NK-92 treated with Interleukin-12 subunit alpha and Interleukin-12 subunit beta, amount 100 ng/mL, for 24 hours (cell line): ENCODE measurements at regions not wholly inside any gene's neighbourhood (a gene's known extent, or its start where the extent isn't known, plus 50 kb on each side); places are given as distances from the start of the nearest gene placed in this dataset.

ENCODE experiments used
- DNase-seq: peaks from one replicate; lab custom pipeline; 2025; lab: John Stamatoyannopoulos, UW

DNA sequence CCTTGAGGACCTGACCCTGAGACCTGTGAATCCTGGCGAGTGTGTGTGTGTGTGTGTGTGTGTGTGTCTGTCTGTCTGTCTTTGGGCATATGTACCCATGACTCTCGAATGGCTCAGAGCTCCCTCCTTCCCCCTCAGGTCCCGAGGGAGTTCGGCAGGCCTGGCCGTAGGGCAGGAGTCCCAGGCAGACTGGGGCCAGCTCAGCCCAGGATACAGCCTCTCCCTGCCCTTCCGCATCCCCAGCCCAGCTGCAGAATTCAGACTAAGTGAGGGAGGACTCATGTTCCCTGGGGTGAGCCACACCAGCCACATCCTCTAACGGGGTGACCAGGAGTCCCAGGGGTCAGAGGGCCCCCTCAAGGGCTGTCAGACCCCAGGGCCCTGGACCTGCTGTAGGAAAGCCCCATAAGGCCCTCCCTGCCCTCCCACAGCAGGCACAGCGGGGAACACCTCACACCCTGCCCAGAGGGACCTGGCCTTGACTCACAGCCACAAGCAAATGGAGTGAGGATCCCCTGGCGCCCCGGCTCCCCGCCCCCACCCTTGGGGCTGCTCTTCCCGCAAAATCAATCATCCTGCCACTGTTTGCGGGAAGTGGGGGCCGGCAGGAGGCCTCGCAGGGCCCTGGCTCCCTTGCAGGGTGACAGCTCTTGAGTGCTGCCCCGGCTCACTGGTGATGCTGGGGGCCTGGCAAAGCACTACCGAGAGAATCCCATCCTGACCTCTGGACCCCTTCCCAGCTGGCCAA, 101.7 kb upstream of the CASZ1 start:
- DNase-seq: no peak

DNA sequence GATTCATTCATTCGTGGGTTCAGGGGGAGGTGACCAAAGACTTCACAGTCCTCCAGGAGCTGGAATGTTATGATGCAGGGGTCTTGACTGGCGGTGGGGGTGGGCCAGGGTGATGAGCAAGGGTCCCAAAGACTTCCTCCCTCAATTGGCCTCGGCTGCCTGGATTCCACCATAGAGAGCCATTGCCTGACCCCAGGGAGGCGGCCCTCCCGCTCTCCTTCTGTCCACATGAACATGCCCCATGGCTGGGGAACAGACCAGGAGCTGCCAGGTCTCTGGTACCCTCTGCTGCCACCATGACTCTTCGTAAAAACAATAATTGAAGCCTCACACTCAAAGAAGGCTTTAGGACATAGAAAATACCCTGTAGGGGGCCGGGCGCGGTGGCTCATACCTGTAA, 102.5 kb upstream of the CASZ1 start:
- no peak for DNase-seq

DNA sequence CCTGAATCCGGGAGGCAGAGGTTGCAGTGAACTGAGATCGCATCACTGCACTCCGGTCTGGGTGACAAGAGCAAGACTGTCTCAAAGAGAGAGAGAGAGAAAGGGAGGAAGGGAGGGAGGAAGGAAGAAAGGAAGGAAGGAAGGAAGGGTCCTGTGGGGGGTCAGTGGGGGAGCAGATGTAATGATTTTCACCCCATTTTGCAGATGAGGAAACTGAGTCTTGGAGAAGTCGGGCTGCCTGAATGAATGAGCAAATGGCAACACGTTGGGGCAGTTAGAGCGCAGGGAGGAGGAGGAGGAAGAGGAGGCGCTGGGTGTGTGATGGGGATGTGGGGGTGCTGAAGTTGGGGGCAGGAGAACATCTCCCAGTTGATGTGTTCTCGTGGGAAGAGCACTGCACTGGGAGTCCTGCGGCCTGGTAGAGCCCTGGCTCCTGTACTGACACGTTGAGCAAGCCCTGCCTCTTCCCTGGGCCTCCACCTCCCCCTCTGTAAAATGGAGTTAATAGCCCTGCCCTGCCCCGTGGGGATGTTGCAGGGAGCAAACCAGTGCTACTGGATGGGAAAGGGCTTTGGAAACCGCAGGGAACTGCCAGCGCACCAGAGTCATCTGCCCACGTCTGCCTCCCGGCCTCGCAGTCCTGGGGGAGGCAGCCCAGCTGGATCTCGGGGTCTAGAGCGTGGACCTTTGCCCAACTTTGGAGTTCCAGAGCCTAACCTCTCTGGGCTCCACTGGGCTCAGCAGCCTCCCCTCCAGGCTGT, 103.2 kb upstream of the CASZ1 start:
- no peak for DNase-seq

DNA sequence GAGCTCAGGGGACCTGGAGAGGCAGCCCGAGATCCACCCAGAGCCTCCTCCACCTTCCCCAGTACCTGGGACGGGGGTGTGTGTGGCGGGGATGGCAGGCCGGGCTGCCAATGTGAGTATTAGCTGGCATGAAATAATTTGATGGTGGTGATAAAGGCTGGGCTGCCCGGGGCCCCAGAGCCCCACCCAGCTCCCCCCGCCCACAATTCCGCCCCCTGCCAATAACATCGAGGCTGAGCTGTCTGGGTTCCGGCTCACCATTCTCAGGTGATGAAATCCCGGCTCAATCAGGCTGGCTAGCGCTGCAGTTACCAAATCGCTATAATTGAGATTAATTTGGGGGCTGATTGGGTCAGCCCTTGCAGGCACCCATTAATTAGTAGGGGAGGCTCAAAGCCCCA, 103.8 kb upstream of the CASZ1 start:
- no peak for DNase-seq

GRCh38 chr1:10900691-10901090, 104.2 kb upstream of the CASZ1 start:
- DNase-seq: no peak

- no peak for DNase-seq
Measured at GRCh38 chr1:10901091-10901890, 104.8 kb upstream of the CASZ1 start.

- DNase-seq: no peak
Measured at GRCh38 chr1:10901891-10902805, 105.7 kb upstream of the CASZ1 start.

- DNase-seq: no peak
Measured at GRCh38 chr1:10903421-10903820, 107.0 kb upstream of the CASZ1 start.

DNA sequence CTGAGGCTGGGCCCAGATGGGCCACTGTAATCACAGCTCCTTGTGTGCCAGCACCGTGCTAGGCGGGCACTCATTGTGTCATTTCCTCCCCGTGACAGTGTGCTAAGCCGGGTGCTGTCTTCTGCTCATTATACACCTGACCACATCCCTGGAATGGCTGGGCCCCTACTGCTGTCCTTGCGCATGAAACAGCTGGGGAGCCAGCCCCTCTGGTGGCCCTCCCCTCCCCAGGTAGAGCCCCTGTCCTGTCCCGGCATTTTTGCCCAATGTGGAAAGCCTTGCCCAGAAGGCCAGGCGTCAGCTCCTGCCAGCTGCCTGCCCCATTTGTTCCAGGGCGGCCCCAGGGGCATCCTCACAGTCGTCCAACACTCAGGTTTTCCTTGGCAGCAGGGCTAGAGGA, 107.4 kb upstream of the CASZ1 start:
- DNase-seq: no peak

DNA sequence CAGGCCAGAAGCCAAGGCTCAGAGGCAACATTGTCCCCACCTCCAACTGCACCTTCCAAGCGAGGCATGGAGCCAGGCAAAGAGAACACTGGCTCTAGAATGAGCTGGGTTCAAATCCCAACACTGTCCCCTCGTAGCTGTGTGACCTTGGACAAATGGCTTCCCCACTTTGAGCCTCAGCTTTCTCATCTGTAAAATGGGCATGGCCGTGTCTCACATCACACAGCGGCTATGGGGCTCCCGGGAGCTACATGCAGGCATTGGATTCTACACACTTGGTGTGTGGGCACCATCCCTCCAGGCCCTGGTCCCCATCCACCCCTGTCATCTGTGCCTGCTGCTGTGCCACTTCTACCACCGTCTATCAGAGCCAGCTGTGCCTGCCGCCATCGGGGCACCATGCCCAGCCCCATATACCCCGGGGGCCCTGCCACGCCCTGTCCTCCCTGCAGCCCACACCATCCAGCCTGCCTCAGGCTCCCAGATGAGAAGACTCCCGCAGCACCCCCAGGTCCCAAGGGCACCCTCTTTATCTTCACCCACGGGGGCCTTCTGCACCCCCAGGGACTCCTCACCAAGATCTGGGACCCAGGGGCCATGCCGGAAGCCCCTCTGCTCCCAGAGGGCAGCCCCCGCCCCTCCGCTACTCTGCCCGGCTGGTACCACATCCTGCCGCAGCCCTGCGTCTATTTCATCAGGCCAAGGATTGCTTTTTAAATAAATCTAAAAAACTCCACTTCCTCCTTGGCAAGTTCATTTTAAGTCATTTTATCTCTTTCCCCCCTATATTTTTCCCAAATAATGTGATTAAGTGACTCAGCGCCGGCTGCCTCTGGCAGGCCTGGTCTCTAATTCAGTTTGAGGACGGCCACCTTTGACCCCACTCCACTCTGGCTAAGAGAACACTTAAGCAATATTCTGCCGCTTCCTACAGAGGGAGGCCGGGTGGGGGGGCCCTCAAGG, 107.8 kb upstream of the TARDBP start:
- no peak for DNase-seq

- no peak for DNase-seq
Measured at GRCh38 chr1:10905841-10906655, 106.4 kb upstream of the TARDBP start.

DNA sequence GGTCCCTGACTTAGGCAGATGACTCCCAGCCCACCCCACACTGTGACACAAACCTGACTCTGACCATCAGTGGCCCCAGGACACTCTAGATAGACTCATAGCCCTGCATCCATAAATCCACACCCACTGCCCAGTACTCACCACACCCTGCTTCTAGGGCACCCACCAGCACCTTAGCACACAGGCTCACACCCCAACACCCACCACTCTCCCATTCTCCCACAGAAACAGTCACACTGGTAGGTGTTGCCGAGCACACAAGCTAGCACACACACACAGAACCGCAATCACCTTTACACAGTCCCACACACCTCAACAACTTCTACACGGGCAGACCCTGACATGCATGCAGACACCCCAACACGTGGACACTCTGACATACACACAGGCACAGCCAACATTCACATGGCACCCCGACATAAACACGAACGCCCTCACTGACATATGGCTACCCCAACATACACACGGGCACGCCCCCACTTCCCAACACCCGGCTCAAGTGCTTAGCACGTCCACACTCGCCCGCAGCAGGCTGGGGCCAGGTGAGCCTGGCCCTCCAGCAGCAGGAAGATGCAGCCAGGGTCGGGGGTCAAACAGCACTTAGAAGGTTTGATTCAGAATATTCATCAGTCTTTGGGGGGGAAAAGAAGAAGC, 105.5 kb upstream of the TARDBP start:
- DNase-seq: no peak

- DNase-seq: no peak
Measured at GRCh38 chr1:10908266-10908665, 104.2 kb upstream of the TARDBP start.

DNA sequence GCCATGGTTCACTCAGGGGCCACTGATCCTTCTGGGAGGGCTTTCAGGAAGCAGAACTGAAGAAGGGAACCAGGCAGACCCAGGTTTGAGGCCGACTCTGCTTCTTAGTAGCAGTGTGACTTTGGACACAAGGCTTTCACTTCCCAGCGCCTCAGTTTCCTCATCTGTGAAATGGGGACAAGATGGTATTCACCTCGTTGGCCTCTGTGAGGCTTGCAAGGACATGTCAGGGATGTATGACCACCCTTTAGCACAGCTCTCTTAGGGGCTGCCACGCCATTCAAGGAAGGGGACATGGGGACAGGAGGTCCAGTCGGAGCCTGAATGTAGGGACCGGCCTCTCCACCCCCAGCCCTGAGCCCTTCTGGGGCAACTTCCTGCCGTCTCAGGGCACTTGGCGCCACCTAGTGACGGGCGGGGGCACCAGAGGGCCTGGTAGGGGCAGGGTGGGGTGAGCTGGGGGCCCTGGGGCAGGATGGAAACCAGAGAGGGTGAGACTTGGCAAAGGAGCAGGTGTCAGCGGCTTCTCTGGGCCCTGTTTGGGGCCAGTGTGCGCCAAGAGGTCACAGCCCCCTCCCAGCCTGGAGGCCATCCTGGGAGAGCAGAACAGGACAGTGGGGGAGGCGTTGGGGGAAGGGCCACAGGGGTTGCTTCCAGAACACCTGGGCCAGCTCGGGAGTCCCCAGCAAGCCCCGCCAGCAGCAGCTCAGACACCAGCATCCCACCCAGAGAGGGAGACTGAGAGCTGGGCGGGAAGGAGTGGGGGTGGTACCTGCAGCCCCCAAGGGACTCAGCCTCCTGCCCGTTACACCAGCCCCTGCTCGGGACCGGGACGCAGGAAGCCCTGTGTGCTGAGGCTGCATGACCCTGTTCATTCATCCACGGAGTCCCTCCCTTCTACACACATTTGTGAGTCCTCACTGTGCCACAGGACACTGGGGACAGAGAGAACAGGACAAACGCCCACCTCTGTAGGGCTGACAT, 102.5 kb upstream of the TARDBP start:
- DNase-seq: peak; percentile 59

DNA sequence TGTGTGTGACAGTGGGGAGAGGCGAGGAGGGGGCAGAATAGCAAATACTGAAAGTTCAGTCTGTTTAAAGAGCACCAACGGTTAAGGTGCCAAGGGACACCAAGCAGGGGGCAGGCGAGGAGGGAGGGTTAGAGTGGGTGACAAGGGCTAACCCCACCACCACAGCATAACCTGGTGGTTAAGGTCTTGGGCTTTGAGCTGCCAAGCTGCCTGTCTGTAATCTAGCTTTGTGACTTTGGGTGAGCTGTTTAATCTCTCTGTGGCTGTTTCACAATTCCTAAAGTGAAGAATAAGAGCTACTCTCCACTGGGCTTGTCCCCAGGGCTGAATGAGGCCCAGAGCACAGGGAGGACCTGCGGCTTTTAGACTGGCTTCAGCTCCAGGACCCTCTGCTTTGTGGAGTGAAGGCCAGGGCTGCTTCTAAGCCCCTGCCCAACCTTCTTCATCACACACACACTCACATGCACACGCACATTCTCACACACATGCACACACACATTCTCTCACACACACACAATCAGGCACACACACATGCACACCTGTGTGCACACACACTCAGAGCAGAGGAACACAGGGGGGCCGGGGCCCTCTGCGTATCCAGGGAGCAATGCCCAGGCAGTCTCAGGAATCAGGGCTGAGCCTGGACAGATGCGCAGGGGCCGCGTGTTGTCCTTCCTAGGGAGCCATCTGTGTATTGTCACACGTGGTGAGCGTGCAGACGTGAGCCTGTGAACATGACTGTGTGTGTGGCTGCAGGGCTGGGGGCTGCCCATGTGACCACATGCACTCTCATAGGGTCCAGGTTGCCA, 101.6 kb upstream of the TARDBP start:
- DNase-seq: no peak

DNA sequence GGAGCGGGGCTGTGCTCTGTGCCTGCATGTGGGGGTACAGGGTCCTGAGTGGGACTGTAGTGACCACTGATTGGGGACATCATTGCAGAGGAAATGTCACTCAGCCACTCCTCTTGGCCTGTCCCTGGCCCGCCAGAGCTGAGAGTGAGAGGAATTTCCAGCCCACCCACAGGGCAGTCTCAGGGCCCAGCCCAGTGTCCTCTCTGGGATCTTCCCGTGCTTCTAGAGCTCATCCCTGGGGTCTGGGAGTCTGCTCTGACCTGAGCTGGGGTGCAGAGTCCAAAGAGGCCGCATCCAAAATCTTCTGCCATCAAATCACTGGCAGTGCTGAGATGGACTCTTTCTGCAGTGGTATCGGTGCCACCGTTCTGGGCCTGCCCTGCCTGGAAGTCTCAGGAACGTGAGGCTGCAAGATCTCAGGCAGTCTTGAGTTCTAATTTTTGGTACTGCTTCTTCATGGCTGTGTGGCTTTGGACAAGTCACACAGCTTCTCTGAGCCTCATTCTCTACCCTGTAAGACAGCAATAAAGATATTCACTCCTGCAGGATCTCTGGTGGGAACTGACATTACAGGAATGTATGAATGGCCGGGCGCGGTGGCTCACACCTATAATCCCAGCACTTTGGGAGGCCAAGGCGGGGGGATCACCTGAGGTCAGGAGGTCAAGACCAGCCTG, 100.8 kb upstream of the TARDBP start:
- no peak for DNase-seq
